Mesendoderm (in vitro differentiated cells): ENCODE measurements at regions not wholly inside any gene's neighbourhood (a gene's known extent, or its start where the extent isn't known, plus 50 kb on each side); places are given as distances from the start of the nearest gene placed in this dataset.

Source experiments
- DNase-seq: peaks from one replicate; pipeline ENCODE4 v3.0.0; 2013
- H2AK5ac ChIP-seq: 2 replicates; pipeline ENCODE4 v1.6.1; 2013; ENCODE audit warnings: low read length, inconsistent platforms
- H2BK120ac ChIP-seq: 2 replicates; pipeline ENCODE4 v1.6.1; 2013; ENCODE audit warnings: low read depth, mild to moderate bottlenecking, low read length, moderate library complexity, mixed read lengths
- H2BK15ac ChIP-seq: replicated peaks from 2 replicates; pipeline ENCODE4 v1.6.1; 2013; ENCODE audit warnings: low read depth, mild to moderate bottlenecking, moderate library complexity
- H2BK5ac ChIP-seq: 2 replicates; pipeline ENCODE4 v1.6.1; 2013; ENCODE audit warnings: low read length, inconsistent platforms
- H3K18ac ChIP-seq: 2 replicates; pipeline ENCODE4 v1.6.1; 2013; ENCODE audit warnings: mild to moderate bottlenecking, low read length, mixed read lengths
- H3K23ac ChIP-seq: one replicate; pipeline ENCODE4 v1.6.1; 2013; ENCODE audit warnings: low read length
- H3K27ac ChIP-seq: 2 replicates; pipeline ENCODE4 v1.5.1; 2013; ENCODE audit warnings: low read depth, mild to moderate bottlenecking, inconsistent platforms, low read length, moderate library complexity
- H3K27me3 ChIP-seq: 2 replicates; pipeline ENCODE4 v1.6.1; 2013; ENCODE audit warnings: low read length, control low read depth, mild to moderate bottlenecking, inconsistent platforms; ENCODE audit not compliant: insufficient read depth, poor library complexity
- H3K36me3 ChIP-seq: 2 replicates; pipeline ENCODE4 v1.6.1; 2013; ENCODE audit warnings: low read length, inconsistent platforms; ENCODE audit not compliant: control insufficient read depth, insufficient read depth
- H3K4ac ChIP-seq: one replicate; pipeline ENCODE4 v1.6.1; 2013; ENCODE audit warnings: low read depth, mild to moderate bottlenecking, low read length, moderate library complexity
- H3K4me1 ChIP-seq: 2 replicates; pipeline ENCODE4 v1.6.1; 2013; ENCODE audit warnings: low read depth, low read length, inconsistent platforms; ENCODE audit not compliant: control insufficient read depth
- H3K4me2 ChIP-seq: 2 replicates; pipeline ENCODE4 v1.6.1; 2013; ENCODE audit warnings: low read length
- H3K4me3 ChIP-seq: 2 replicates; pipeline ENCODE4 v1.5.1; 2013; ENCODE audit warnings: mild to moderate bottlenecking, low read length
- H3K56ac ChIP-seq: one replicate; pipeline ENCODE4 v1.6.1; 2013; ENCODE audit warnings: low read length
- H3K79me1 ChIP-seq: 2 replicates; pipeline ENCODE4 v1.6.1; 2013; ENCODE audit warnings: low read length, inconsistent platforms
- H3K79me2 ChIP-seq: 2 replicates; pipeline ENCODE4 v1.6.1; 2013; ENCODE audit warnings: mild to moderate bottlenecking, low read length; ENCODE audit not compliant: control insufficient read depth, insufficient read depth
- H3K9ac ChIP-seq: 2 replicates; pipeline ENCODE4 v1.6.1; 2013; ENCODE audit warnings: low read length, inconsistent platforms
- H4K5ac ChIP-seq: one replicate; pipeline ENCODE4 v1.6.1; 2013; ENCODE audit warnings: low read length
- H4K8ac ChIP-seq: one replicate; pipeline ENCODE4 v1.6.1; 2013; ENCODE audit warnings: low read depth, mild to moderate bottlenecking, control low read depth, low read length, moderate library complexity
- WGBS: extraction: QIAGEN DNeasy Blood & Tissue Kit; methylation state at CpG from one replicate; pipeline ENCODE4 v1.1.7; 2013; ENCODE audit warnings: low lambda C conversion rate, missing lambda C conversion rate; ENCODE audit not compliant: insufficient coverage; ENCODE audit errors: extremely low coverage; 5-methylcytosine and 5-hydroxymethylcytosine counted together

GRCh38 chr21:41640748-41641509 is 125.9 kb downstream of the RIPK4 start:
- Histone ChIP-seq H2AK5ac (no peak overlapping the region), H3K27me3 (no peaks in the 10 kb centered on the region), H3K79me2 (no peaks in the 10 kb centered on the region), H2BK15ac (no peak overlapping the region), H2BK120ac (peak overlapping the region; percentile 1), H3K56ac (peak overlapping the region; percentile 71), H3K27ac (peak overlapping the region; percentile 51), H4K8ac (no peak overlapping the region), H3K79me1 (no peaks in the 10 kb centered on the region), H3K4me2 (no peak overlapping the region), H3K4ac (no peak overlapping the region), H2BK5ac (peak overlapping the region; percentile 78), H3K23ac (no peak overlapping the region), H3K4me1 (peaks cover 10% of the 10 kb centered on the region), H3K4me3 (no peak overlapping the region), H3K9ac (no peak overlapping the region), H3K18ac (no peak overlapping the region), H3K36me3 (no peaks in the 10 kb centered on the region), H4K5ac (no peak overlapping the region)
- peak; percentile 49 for DNase-seq
- WGBS = no CpG with 5 or more reads among the region's 6 CpGs

GRCh38 chr21:41639766-41640165 is 127.1 kb downstream of the RIPK4 start:
- Histone ChIP-seq H3K4ac (no peak overlapping the region), H2BK120ac (no peak overlapping the region), H3K18ac (no peak overlapping the region), H3K79me2 (no peaks in the 10 kb centered on the region), H3K4me2 (no peak overlapping the region), H3K79me1 (no peaks in the 10 kb centered on the region), H4K8ac (no peak overlapping the region), H3K56ac (no peak overlapping the region), H2AK5ac (no peak overlapping the region), H2BK5ac (no peak overlapping the region), H3K23ac (no peak overlapping the region), H3K4me1 (peaks cover 10% of the 10 kb centered on the region), H3K27ac (no peak overlapping the region), H3K27me3 (no peaks in the 10 kb centered on the region), H3K36me3 (no peaks in the 10 kb centered on the region), H4K5ac (no peak overlapping the region), H2BK15ac (no peak overlapping the region), H3K4me3 (no peak overlapping the region), H3K9ac (no peak overlapping the region)
- DNase-seq = no peak
- no CpG with 5 or more reads among the region's 5 CpGs for WGBS

GRCh38 chr21:41639336-41639735 is 127.5 kb downstream of the RIPK4 start:
- whole genome bisulfite sequencing = no CpG with 5 or more reads among the region's 10 CpGs
- Histone ChIP-seq H4K8ac (no peak overlapping the region), H3K27me3 (no peaks in the 10 kb centered on the region), H2BK15ac (no peak overlapping the region), H3K36me3 (no peaks in the 10 kb centered on the region), H3K9ac (no peak overlapping the region), H4K5ac (no peak overlapping the region), H3K27ac (no peak overlapping the region), H3K23ac (no peak overlapping the region), H3K4ac (no peak overlapping the region), H2AK5ac (no peak overlapping the region), H3K56ac (no peak overlapping the region), H3K4me3 (no peak overlapping the region), H2BK120ac (no peak overlapping the region), H3K4me1 (peaks cover 10% of the 10 kb centered on the region), H2BK5ac (no peak overlapping the region), H3K4me2 (no peak overlapping the region), H3K18ac (no peak overlapping the region), H3K79me2 (no peaks in the 10 kb centered on the region), H3K79me1 (no peaks in the 10 kb centered on the region)
- no peak for DNase-seq

GRCh38 chr21:41638201-41638790 is 128.6 kb downstream of the RIPK4 start:
- H3K27me3 ChIP-seq = no peaks in the 10 kb centered on the region
- no peak overlapping the region for H3K23ac ChIP-seq
- H3K36me3 ChIP-seq = no peaks in the 10 kb centered on the region
- no peak overlapping the region for H3K9ac ChIP-seq
- H4K5ac ChIP-seq = no peak overlapping the region
- H3K4ac ChIP-seq = no peak overlapping the region
- no peak overlapping the region for H2AK5ac ChIP-seq
- no peak overlapping the region for H2BK5ac ChIP-seq
- no peak overlapping the region for H3K4me3 ChIP-seq
- no peaks in the 10 kb centered on the region for H3K79me2 ChIP-seq
- H3K56ac ChIP-seq = no peak overlapping the region
- no CpG with 5 or more reads among the region's 3 CpGs for WGBS
- H3K4me2 ChIP-seq = no peak overlapping the region
- no peak overlapping the region for H2BK15ac ChIP-seq
- peaks cover 10% of the 10 kb centered on the region for H3K4me1 ChIP-seq
- H4K8ac ChIP-seq = no peak overlapping the region
- no peak overlapping the region for H3K27ac ChIP-seq
- no peak overlapping the region for H2BK120ac ChIP-seq
- H3K79me1 ChIP-seq = no peaks in the 10 kb centered on the region
- H3K18ac ChIP-seq = no peak overlapping the region
- DNase-seq = no peak

GRCh38 chr21:41636636-41637630 is 129.0 kb upstream of the TMPRSS2 start:
- Histone ChIP-seq H2BK15ac (no peak overlapping the region), H3K56ac (no peak overlapping the region), H3K4me1 (peaks cover 8% of the 10 kb centered on the region), H3K36me3 (no peaks in the 10 kb centered on the region), H2BK120ac (no peak overlapping the region), H3K23ac (no peak overlapping the region), H3K4me3 (no peak overlapping the region), H3K27ac (no peak overlapping the region), H4K8ac (no peak overlapping the region), H2AK5ac (no peak overlapping the region), H4K5ac (no peak overlapping the region), H3K79me2 (no peaks in the 10 kb centered on the region), H3K79me1 (no peaks in the 10 kb centered on the region), H3K27me3 (no peaks in the 10 kb centered on the region), H3K9ac (no peak overlapping the region), H3K4me2 (no peak overlapping the region), H2BK5ac (no peak overlapping the region), H3K18ac (no peak overlapping the region), H3K4ac (no peak overlapping the region)
- DNase-seq = no peak
- no CpG with 5 or more reads among the region's 12 CpGs for WGBS
